Thoracic aorta (tissue), 2 donors: ENCODE measurements at regions not wholly inside any gene's neighbourhood (a gene's known extent, or its start where the extent isn't known, plus 50 kb on each side); places are given as distances from the start of the nearest gene placed in this dataset.

Source experiments
- ATAC-seq: fragments of 150-250 bp; one replicate; pipeline ENCODE4 v1.8.0; 2017; ENCODE audit warnings: low read depth; ENCODE audit not compliant: insufficient number of reproducible peaks, low FRiP score
- DNase-seq: peaks from one replicate; pipeline ENCODE4 v3.0.0-alpha.2; 2020; ENCODE audit warnings: low spot score
- H3K27ac ChIP-seq, 2 donors: fragments of 200-600 bp; sonication (generic); 1 replicate in 1 of 2; 2 replicates in 1 of 2; pipeline ENCODE4 v1.5.1; 2016; ENCODE audit warnings: mild to moderate bottlenecking in 2 of 2, moderate library complexity in 2 of 2
- H3K27me3 ChIP-seq: fragments of 200-600 bp; sonication (generic); replicated peaks from 2 replicates; pipeline ENCODE4 v1.6.0; 2016; ENCODE audit warnings: mild to moderate bottlenecking; ENCODE audit not compliant: insufficient read depth
- H3K36me3 ChIP-seq: fragments of 200-600 bp; sonication (generic); one replicate; pipeline ENCODE4 v1.5.1; 2016
- H3K4me1 ChIP-seq, 2 donors: fragments of 200-600 bp; sonication (generic); 1 replicate in 1 of 2; 2 replicates in 1 of 2; pipeline versions ENCODE4 v1.5.1 to v1.6.0; 2016; ENCODE audit warnings: low read depth in 2 of 2, mild to moderate bottlenecking in 1 of 2; ENCODE audit not compliant: control insufficient read depth in 1 of 2
- H3K4me3 ChIP-seq: fragments of 200-600 bp; sonication (generic); 2 replicates; pipeline ENCODE4 v1.5.1; 2016; ENCODE audit warnings: mild to moderate bottlenecking
- H3K9me3 ChIP-seq: fragments of 200-600 bp; sonication (generic); 2 replicates; pipeline ENCODE4 v1.5.1; 2016
- CTCF ChIP-seq: fragments of 200-600 bp; sonication (generic); IDR thresholded peaks from one replicate; pipeline ENCODE4 v1.5.1; 2019; ENCODE audit warnings: antibody characterized with exemption

GRCh38 chr7:98534493-98534892 is 82.6 kb upstream of the NPTX2 start:
- no peak for ATAC-seq
- no peak for TF ChIP-seq CTCF
- H3K9me3 ChIP-seq, result peaks cover 3% of the 10 kb centered on the region
- H3K27me3 ChIP-seq, result no peaks in the 10 kb centered on the region
- H3K4me1 ChIP-seq, result no peaks in the 10 kb centered on the region
- DNase-seq, result no peak
- no peaks in the 10 kb centered on the region for H3K36me3 ChIP-seq
- H3K4me3 ChIP-seq, result no peak overlapping the region
- H3K27ac ChIP-seq, result no peak overlapping the region

- no peak for TF ChIP-seq CTCF
- no peaks in the 10 kb centered on the region for H3K27me3 ChIP-seq
- no peak for DNase-seq
- H3K27ac ChIP-seq, result no peak overlapping the region
- H3K36me3 ChIP-seq, result no peaks in the 10 kb centered on the region
- peaks cover 3% of the 10 kb centered on the region for H3K9me3 ChIP-seq
- H3K4me1 ChIP-seq, result no peaks in the 10 kb centered on the region
- no peak for ATAC-seq
- no peak overlapping the region for H3K4me3 ChIP-seq
These were observed 85.4 kb upstream of the NPTX2 start for GRCh38 chr7:98531717-98532116.

- ATAC-seq, result no peak
- Histone ChIP-seq H3K27ac (no peak overlapping the region), H3K4me1 (no peaks in the 10 kb centered on the region), H3K36me3 (no peaks in the 10 kb centered on the region), H3K9me3 (peaks cover 3% of the 10 kb centered on the region), H3K4me3 (no peak overlapping the region), H3K27me3 (no peaks in the 10 kb centered on the region)
- DNase-seq, result no peak
- no peak for TF ChIP-seq CTCF
These were observed 89.0 kb upstream of the NPTX2 start for GRCh38 chr7:98528079-98528478.

- Histone ChIP-seq H3K4me1 (no peaks in the 10 kb centered on the region), H3K27ac (no peak overlapping the region), H3K9me3 (no peaks in the 10 kb centered on the region), H3K27me3 (no peaks in the 10 kb centered on the region), H3K36me3 (no peaks in the 10 kb centered on the region), H3K4me3 (no peak overlapping the region)
- no peak for DNase-seq
- no peak for TF ChIP-seq CTCF
- ATAC-seq, result no peak
These were observed 91.0 kb upstream of the NPTX2 start for GRCh38 chr7:98526059-98526458.

GRCh38 chr7:98521089-98521692 is 95.9 kb upstream of the NPTX2 start:
- Histone ChIP-seq H3K36me3 (no peaks in the 10 kb centered on the region), H3K9me3 (no peaks in the 10 kb centered on the region), H3K4me3 (no peak overlapping the region), H3K27me3 (no peaks in the 10 kb centered on the region), H3K4me1 (no peaks in the 10 kb centered on the region), H3K27ac (no peak overlapping the region)
- no peak for TF ChIP-seq CTCF
- no peak for DNase-seq
- ATAC-seq, result no peak
